GM12865 (cell line): ENCODE measurements at regions not wholly inside any gene's neighbourhood (a gene's known extent, or its start where the extent isn't known, plus 50 kb on each side); places are given as distances from the start of the nearest gene placed in this dataset.

Experiments used
- DNase-seq: peaks from one replicate; pipeline ENCODE4 v3.0.0; 2010; ENCODE audit warnings: low read depth
- H3K4me3 ChIP-seq: 2 replicates; pipeline ENCODE4 v1.5.1; 2011; ENCODE audit warnings: mild to moderate bottlenecking, low read depth, low read length, control low read depth
- TF ChIP-seq, protein P1 (sequence below): IDR thresholded peaks from 2 replicates; pipeline ENCODE4 v1.5.1; 2011; ENCODE audit warnings: low read length, control low read depth, low read depth, inconsistent platforms; ENCODE audit not compliant: insufficient read depth; ENCODE audit errors: missing control alignments

- no peak for DNase-seq
- H3K4me3 ChIP-seq, result no peak overlapping the region
- TF ChIP-seq, protein P1, sequence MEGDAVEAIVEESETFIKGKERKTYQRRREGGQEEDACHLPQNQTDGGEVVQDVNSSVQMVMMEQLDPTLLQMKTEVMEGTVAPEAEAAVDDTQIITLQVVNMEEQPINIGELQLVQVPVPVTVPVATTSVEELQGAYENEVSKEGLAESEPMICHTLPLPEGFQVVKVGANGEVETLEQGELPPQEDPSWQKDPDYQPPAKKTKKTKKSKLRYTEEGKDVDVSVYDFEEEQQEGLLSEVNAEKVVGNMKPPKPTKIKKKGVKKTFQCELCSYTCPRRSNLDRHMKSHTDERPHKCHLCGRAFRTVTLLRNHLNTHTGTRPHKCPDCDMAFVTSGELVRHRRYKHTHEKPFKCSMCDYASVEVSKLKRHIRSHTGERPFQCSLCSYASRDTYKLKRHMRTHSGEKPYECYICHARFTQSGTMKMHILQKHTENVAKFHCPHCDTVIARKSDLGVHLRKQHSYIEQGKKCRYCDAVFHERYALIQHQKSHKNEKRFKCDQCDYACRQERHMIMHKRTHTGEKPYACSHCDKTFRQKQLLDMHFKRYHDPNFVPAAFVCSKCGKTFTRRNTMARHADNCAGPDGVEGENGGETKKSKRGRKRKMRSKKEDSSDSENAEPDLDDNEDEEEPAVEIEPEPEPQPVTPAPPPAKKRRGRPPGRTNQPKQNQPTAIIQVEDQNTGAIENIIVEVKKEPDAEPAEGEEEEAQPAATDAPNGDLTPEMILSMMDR, result no peak
Measured at GRCh38 chr1:216894494-216894893, 171.3 kb upstream of the ESRRG start.

DNA sequence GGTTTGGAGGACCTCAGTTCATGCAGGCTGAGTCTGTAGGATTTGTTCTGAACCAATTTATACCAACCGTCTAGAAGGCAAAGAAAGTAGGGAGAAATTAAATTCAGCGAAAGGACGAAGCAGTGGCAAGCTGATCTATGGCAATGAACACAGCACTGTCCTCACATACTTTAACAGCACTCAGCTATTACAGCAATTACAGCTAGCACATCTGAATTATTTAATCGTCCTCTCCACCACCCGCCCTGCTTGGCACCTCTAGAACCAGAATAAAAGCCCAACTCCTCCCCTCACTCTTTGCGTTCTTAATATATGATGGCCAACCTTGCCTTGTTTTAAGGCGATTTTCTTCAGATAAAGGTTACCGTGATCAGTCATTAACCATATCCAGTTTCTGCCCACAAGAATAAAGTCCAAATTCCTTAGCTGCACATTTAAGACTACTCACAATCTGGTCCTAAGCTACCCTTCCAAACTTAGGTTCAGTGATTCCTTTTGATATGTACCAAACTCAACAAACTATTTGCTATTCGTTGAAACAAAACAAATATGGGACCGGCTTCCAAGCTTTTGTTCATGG lies 169.4 kb upstream of the ESRRG start:
- no peak for DNase-seq
- TF ChIP-seq, protein P1, result no peak
- no peak overlapping the region for H3K4me3 ChIP-seq

DNA sequence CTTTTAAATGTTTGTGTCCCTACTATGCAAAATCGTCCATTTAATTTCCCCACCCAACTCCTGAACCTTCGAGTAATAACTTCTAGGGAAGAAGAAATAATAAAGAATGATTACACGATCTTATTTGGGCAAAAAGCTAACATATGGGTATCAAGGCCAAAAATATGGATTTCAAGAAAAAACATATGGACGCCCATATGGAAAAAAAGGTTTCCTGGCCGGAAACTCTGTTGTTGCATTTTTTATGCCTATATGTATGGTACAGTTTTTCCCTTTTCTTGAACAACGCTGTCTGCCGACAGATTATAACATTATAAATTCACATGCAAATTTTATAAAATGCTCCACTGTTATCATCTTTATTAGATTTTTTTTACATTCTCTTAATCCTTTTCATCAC lies 167.6 kb upstream of the ESRRG start:
- TF ChIP-seq, protein P1, result no peak
- DNase-seq, result no peak
- no peak overlapping the region for H3K4me3 ChIP-seq

DNA sequence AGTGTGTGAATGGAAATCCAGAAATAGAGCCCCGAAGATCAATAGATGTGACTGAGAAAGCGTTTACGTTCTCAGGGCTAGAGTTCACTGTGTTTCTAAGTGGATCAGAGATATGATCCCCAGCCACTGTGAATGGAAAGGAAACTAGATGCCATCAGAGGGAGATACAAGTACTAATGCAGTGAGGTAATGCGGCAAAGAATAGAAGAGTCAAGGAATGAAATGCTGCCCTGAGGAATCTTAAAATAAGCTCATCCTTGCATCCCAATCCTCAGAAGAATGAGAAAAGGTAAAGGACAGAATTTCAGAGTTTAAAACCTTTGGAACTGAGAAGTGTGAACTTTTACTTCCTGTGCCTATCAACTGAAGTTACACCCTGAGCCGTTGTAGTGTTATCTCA lies 165.5 kb upstream of the ESRRG start:
- TF ChIP-seq, protein P1, result no peak
- DNase-seq, result no peak
- H3K4me3 ChIP-seq, result no peak overlapping the region

DNA sequence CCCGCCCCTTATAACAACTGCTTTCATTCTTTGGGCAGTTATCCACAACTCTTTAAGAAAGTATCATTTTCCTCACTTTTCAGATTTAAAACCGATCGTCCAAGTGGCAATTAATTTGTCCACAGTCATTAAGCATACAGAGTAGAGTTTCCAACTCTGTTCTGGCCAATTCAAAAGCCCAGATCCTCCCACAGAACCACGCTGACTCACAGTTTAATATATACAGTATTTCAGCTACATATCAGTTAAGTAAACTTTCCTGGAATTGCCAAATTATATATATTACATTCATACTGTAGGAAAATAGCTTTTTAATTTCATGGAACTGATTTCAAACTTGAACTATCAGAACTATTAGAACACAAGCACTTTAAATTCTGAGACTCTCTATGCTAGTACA lies 163.8 kb upstream of the ESRRG start:
- TF ChIP-seq, protein P1, result no peak
- H3K4me3 ChIP-seq, result no peak overlapping the region
- DNase-seq, result no peak

GRCh38 chr1:216884614-216885229 lies 161.5 kb upstream of the ESRRG start:
- no peak overlapping the region for H3K4me3 ChIP-seq
- DNase-seq, result no peak
- TF ChIP-seq, protein P1, result no peak

GRCh38 chr1:216883518-216883917 lies 160.3 kb upstream of the ESRRG start:
- DNase-seq, result no peak
- TF ChIP-seq, protein P1, result no peak
- H3K4me3 ChIP-seq, result no peak overlapping the region
